T1000 (cell line): ENCODE measurements at regions not wholly inside any gene's neighbourhood (a gene's known extent, or its start where the extent isn't known, plus 50 kb on each side); places are given as distances from the start of the nearest gene placed in this dataset.

Source experiments
- DNase-seq: peaks from one replicate; lab custom pipeline; 2025; ENCODE audit warnings: mixed read lengths; lab: John Stamatoyannopoulos, UW

GRCh38 chr18:75912829-75913228, 485.3 kb upstream of the SMIM21 start:
- DNase-seq: no peak

- DNase-seq: no peak
Measured at GRCh38 chr18:75904416-75904815, 476.9 kb upstream of the SMIM21 start.

- DNase-seq: no peak
Measured at GRCh38 chr18:75898651-75899050, 471.1 kb upstream of the SMIM21 start.

- no peak for DNase-seq
Measured at GRCh38 chr18:75897386-75897785, 469.9 kb upstream of the SMIM21 start.

- DNase-seq: no peak
Measured at GRCh38 chr18:75896865-75897264, 469.4 kb upstream of the SMIM21 start.

- DNase-seq: no peak
Measured at GRCh38 chr18:75895135-75895534, 467.6 kb upstream of the SMIM21 start.

- DNase-seq: no peak
Measured at GRCh38 chr18:75884728-75885127, 457.2 kb upstream of the SMIM21 start.

- DNase-seq: no peak
Measured at GRCh38 chr18:75880925-75881504, 453.5 kb upstream of the SMIM21 start.

- no peak for DNase-seq
Measured at GRCh38 chr18:75880266-75880665, 452.8 kb upstream of the SMIM21 start.

- DNase-seq: no peak
Measured at GRCh38 chr18:75879196-75879595, 451.7 kb upstream of the SMIM21 start.

- DNase-seq: no peak
Measured at GRCh38 chr18:75875559-75875958, 448.1 kb upstream of the SMIM21 start.

GRCh38 chr18:75874401-75875089, 447.0 kb upstream of the SMIM21 start:
- no peak for DNase-seq

- DNase-seq: no peak
Measured at GRCh38 chr18:75871596-75871995, 444.1 kb upstream of the SMIM21 start.

GRCh38 chr18:75869162-75869561, 441.7 kb upstream of the SMIM21 start:
- DNase-seq: no peak

- no peak for DNase-seq
Measured at GRCh38 chr18:75868031-75868430, 440.5 kb upstream of the SMIM21 start.

- no peak for DNase-seq
Measured at GRCh38 chr18:75865639-75866038, 438.1 kb upstream of the SMIM21 start.

GRCh38 chr18:75864816-75865215, 437.3 kb upstream of the SMIM21 start:
- no peak for DNase-seq

- DNase-seq: no peak
Measured at GRCh38 chr18:75863696-75864095, 436.2 kb upstream of the SMIM21 start.

GRCh38 chr18:75862458-75862857, 435.0 kb upstream of the SMIM21 start:
- no peak for DNase-seq

- DNase-seq: no peak
Measured at GRCh38 chr18:75860166-75860565, 432.7 kb upstream of the SMIM21 start.

- DNase-seq: no peak
Measured at GRCh38 chr18:75859533-75859932, 432.0 kb upstream of the SMIM21 start.

- DNase-seq: no peak
Measured at GRCh38 chr18:75858754-75859153, 431.3 kb upstream of the SMIM21 start.

- DNase-seq: no peak
Measured at GRCh38 chr18:75857558-75857957, 430.1 kb upstream of the SMIM21 start.

- DNase-seq: no peak
Measured at GRCh38 chr18:75854808-75855207, 427.3 kb upstream of the SMIM21 start.
